ENCODE measurements at regions not wholly inside any gene's neighbourhood (a gene's known extent, or its start where the extent isn't known, plus 50 kb on each side); places are given as distances from the start of the nearest gene placed in this dataset.

GRCh38 chr2:39849064-39849463, 70.0 kb upstream of the THUMPD2 start:
- H3K4me2 ChIP-seq = no peak overlapping the region
- ATAC-seq (no peak), DNase-seq (ENCODE audit: low spot score) (no peak)
- Mint-ChIP-seq H3K4me1 (peaks cover 18% of the 10 kb centered on the region; the same call in 2 of the 3 replicates), H3K27ac (no peak overlapping the region), H3K9me3 (no peaks in the 10 kb centered on the region), H3K36me3 (ENCODE audit: low read depth) (no peaks in the 10 kb centered on the region; the same call in 2 of the 3 replicates), H3K27me3 (ENCODE audit: insufficient read depth, low read depth, poor library complexity) (peaks cover 2% of the 10 kb centered on the region), H3K4me3 (no peak overlapping the region)
- peaks cover 12% of the 10 kb centered on the region for H3K4me1 ChIP-seq (ENCODE audit: insufficient read depth)
- no peak overlapping the region for H2AFZ ChIP-seq
- no peaks in the 10 kb centered on the region for H3K27me3 ChIP-seq (ENCODE audit: insufficient read depth)
- TF ChIP-seq NANOG (IDR thresholded peaks at IDR 0.05; ENCODE audit: borderline replicate concordance) = no peak
- TF ChIP-seq CREB1 (CRISPR knock-in tag; IDR thresholded peaks at IDR 0.05; ENCODE audit: low read depth) = no peak
- TF ChIP-seq EZH2 (IDR thresholded peaks at IDR 0.05; ENCODE audit: low read depth, unreplicated experiment) = no peak
- TF ChIP-seq POLR2AphosphoS5 (IDR thresholded peaks at IDR 0.05; ENCODE audit: low read depth) = no peak
- TF ChIP-seq ZNF114 (CRISPR knock-in tag; IDR thresholded peaks at IDR 0.05) = no peak
- TF ChIP-seq ETS1 (IDR thresholded peaks at IDR 0.05) = no peak
- TF ChIP-seq REST (IDR thresholded peaks at IDR 0.05; ENCODE audit: unreplicated experiment) = no peak
- no peak for TF ChIP-seq ZNF462 (CRISPR knock-in tag; IDR thresholded peaks at IDR 0.05)
- no peak for TF ChIP-seq EZH2phosphoT487 (IDR thresholded peaks at IDR 0.05; ENCODE audit: unreplicated experiment)
- no peak for TF ChIP-seq ZNF331 (CRISPR knock-in tag; IDR thresholded peaks at IDR 0.05; ENCODE audit: low read depth)
- no peak for TF ChIP-seq JUNB (IDR thresholded peaks at IDR 0.05; ENCODE audit: unreplicated experiment)
- no peak for TF ChIP-seq CTCF (conservative IDR thresholded peaks at IDR 0.05; ENCODE audit: low read depth in 2 of 2)
- no peak for TF ChIP-seq STAT1 (IDR thresholded peaks at IDR 0.05; ENCODE audit: unreplicated experiment)
- no peaks in the 10 kb centered on the region for H3K36me3 ChIP-seq (ENCODE audit: insufficient read depth)
- no peaks in the 10 kb centered on the region for H3K79me2 ChIP-seq (replicated peaks; ENCODE audit: insufficient read depth)
- H3K4me3 ChIP-seq = no peak overlapping the region
- H3F3A ChIP-seq (replicated peaks; ENCODE audit: low read depth) = no peaks in the 10 kb centered on the region
- no peaks in the 10 kb centered on the region for H4K20me1 ChIP-seq (replicated peaks; ENCODE audit: insufficient read depth)
- no peaks in the 10 kb centered on the region for H3K9me2 ChIP-seq (ENCODE audit: insufficient read depth)
- no peak overlapping the region for H3K27ac ChIP-seq (ENCODE audit: low read depth)

Measured in GM23338 (cell line).